ENCODE measurements at regions not wholly inside any gene's neighbourhood (a gene's known extent, or its start where the extent isn't known, plus 50 kb on each side); places are given as distances from the start of the nearest gene placed in this dataset.

- Histone ChIP-seq H3K9ac (ENCODE audit: low read length) (no peak overlapping the region), H2AFZ (ENCODE audit: low read length) (no peak overlapping the region), H3K9me2 (replicated peaks; ENCODE audit: low read length) (no peaks in the 10 kb centered on the region), H3F3A (ENCODE audit: low read length, unreplicated experiment) (no peaks in the 10 kb centered on the region), H4K20me1 (ENCODE audit: low read length) (no peaks in the 10 kb centered on the region), H3K4me1 (ENCODE audit: insufficient read depth, low read length) (no peaks in the 10 kb centered on the region), H3K4me3 (ENCODE audit: low read length) (no peak overlapping the region), H3K79me2 (ENCODE audit: low read length) (no peaks in the 10 kb centered on the region), H3K36me3 (ENCODE audit: low read depth, low read length) (no peaks in the 10 kb centered on the region), H3K27me3 (ENCODE audit: low read length) (peaks cover 28% of the 10 kb centered on the region; the same call in 1 of the 2 replicates), H3K27ac (ENCODE audit: low read length) (no peak overlapping the region), H3K4me2 (ENCODE audit: low read length) (no peak overlapping the region), H3K9me3 (ENCODE audit: low read length) (no peaks in the 10 kb centered on the region)
- TF ChIP-seq EZH2 (IDR thresholded peaks at IDR 0.05; ENCODE audit: low read length, unreplicated experiment) = no peak
- TF ChIP-seq EZH2phosphoT487 (IDR thresholded peaks at IDR 0.05; ENCODE audit: borderline replicate concordance, low read length) = no peak
- TF ChIP-seq CTCF (conservative IDR thresholded peaks at IDR 0.05; ENCODE audit: low read depth, low read length) = no peak
- ChIA-PET POLR2A (ENCODE audit: unreplicated experiment) (no interaction called here), CTCF (interaction anchor here (0.6 kb wide), 1 partner anchor 81 kb away, joined by 5 read pairs; no protein-coding TSS in a partner anchor)
- ATAC-seq (no peak), DNase-seq (no peak)
- no TSS peak for BruUV-seq (replicated peaks)
- intact Hi-C loops (cut with micrococcal nuclease) = no loop called here
Measured at GRCh38 chr2:163247156-163247846, 408.7 kb upstream of the KCNH7 start.

GRCh38 chr2:163246135-163246534 lies 407.6 kb upstream of the KCNH7 start:
- Histone ChIP-seq H3K4me3 (ENCODE audit: low read length) (no peak overlapping the region), H3F3A (ENCODE audit: low read length, unreplicated experiment) (no peaks in the 10 kb centered on the region), H3K27ac (ENCODE audit: low read length) (no peak overlapping the region), H3K36me3 (ENCODE audit: low read depth, low read length) (no peaks in the 10 kb centered on the region), H2AFZ (ENCODE audit: low read length) (no peak overlapping the region), H3K9me3 (ENCODE audit: low read length) (no peaks in the 10 kb centered on the region), H3K4me2 (ENCODE audit: low read length) (no peak overlapping the region), H3K27me3 (ENCODE audit: low read length) (peaks cover 28% of the 10 kb centered on the region; the same call in 1 of the 2 replicates), H3K9me2 (replicated peaks; ENCODE audit: low read length) (no peaks in the 10 kb centered on the region), H3K9ac (ENCODE audit: low read length) (no peak overlapping the region), H3K79me2 (ENCODE audit: low read length) (no peaks in the 10 kb centered on the region), H4K20me1 (ENCODE audit: low read length) (no peaks in the 10 kb centered on the region), H3K4me1 (ENCODE audit: insufficient read depth, low read length) (no peaks in the 10 kb centered on the region)
- CTCF ChIA-PET = no interaction called here
- TF ChIP-seq EZH2 (IDR thresholded peaks at IDR 0.05; ENCODE audit: low read length, unreplicated experiment) (no peak), CTCF (conservative IDR thresholded peaks at IDR 0.05; ENCODE audit: low read depth, low read length) (no peak), EZH2phosphoT487 (IDR thresholded peaks at IDR 0.05; ENCODE audit: borderline replicate concordance, low read length) (no peak)
- intact Hi-C loops (cut with micrococcal nuclease) = no loop called here
- BruUV-seq (replicated peaks) = no TSS peak
- ATAC-seq (no peak), DNase-seq (no peak)
- POLR2A ChIA-PET (ENCODE audit: unreplicated experiment) = no interaction called here

- Histone ChIP-seq H3K4me1 (ENCODE audit: insufficient read depth, low read length) (no peaks in the 10 kb centered on the region), H2AFZ (ENCODE audit: low read length) (no peak overlapping the region), H3K9me3 (ENCODE audit: low read length) (0 out of 2 replicates have a peak, but pooled peaks cover 4% of the 10 kb centered on the region), H3K4me3 (ENCODE audit: low read length) (no peak overlapping the region), H3K79me2 (ENCODE audit: low read length) (no peaks in the 10 kb centered on the region), H3K36me3 (ENCODE audit: low read depth, low read length) (no peaks in the 10 kb centered on the region), H3K4me2 (ENCODE audit: low read length) (no peak overlapping the region), H3K27me3 (ENCODE audit: low read length) (no peaks in the 10 kb centered on the region), H3K27ac (ENCODE audit: low read length) (no peak overlapping the region), H3F3A (ENCODE audit: low read length, unreplicated experiment) (no peaks in the 10 kb centered on the region), H3K9me2 (replicated peaks; ENCODE audit: low read length) (no peaks in the 10 kb centered on the region), H3K9ac (ENCODE audit: low read length) (no peak overlapping the region), H4K20me1 (ENCODE audit: low read length) (no peaks in the 10 kb centered on the region)
- ChIA-PET CTCF (no interaction called here), POLR2A (ENCODE audit: unreplicated experiment) (no interaction called here)
- no TSS peak for BruUV-seq (replicated peaks)
- TF ChIP-seq EZH2phosphoT487 (IDR thresholded peaks at IDR 0.05; ENCODE audit: borderline replicate concordance, low read length) (no peak), CTCF (conservative IDR thresholded peaks at IDR 0.05; ENCODE audit: low read depth, low read length) (no peak), EZH2 (IDR thresholded peaks at IDR 0.05; ENCODE audit: low read length, unreplicated experiment) (no peak)
- DNase-seq (no peak), ATAC-seq (no peak)
- intact Hi-C loops (cut with micrococcal nuclease) = no loop called here
Measured at GRCh38 chr2:163236553-163236952, 398.0 kb upstream of the KCNH7 start.

All from PC-3 (cell line).